ENCODE measurements at regions not wholly inside any gene's neighbourhood (a gene's known extent, or its start where the extent isn't known, plus 50 kb on each side); places are given as distances from the start of the nearest gene placed in this dataset.

GRCh38 chr12:34304001-34304400 lies 281.7 kb downstream of the ALG10 start:
- TF ChIP-seq CEBPB (IDR thresholded peaks at IDR 0.05; ENCODE audit: borderline replicate concordance in 1 of 2, low read depth in 2 of 2, low read length in 2 of 2), result no peak
- TF ChIP-seq CTCF (IDR thresholded peaks at IDR 0.05 in 2 of 3, conservative IDR thresholded peaks at IDR 0.05 in 1 of 3; ENCODE audit: control insufficient read depth in 2 of 3, extremely low read depth in 1 of 3, insufficient read depth in 1 of 3, low read depth in 3 of 3, low read length in 3 of 3), result no peak
- no peak for TF ChIP-seq REST (IDR thresholded peaks at IDR 0.05; ENCODE audit: low read depth, low read length)
- TF ChIP-seq HDAC6 (IDR thresholded peaks at IDR 0.05; ENCODE audit: unreplicated experiment), result no peak
- no peak for TF ChIP-seq NFYB (IDR thresholded peaks at IDR 0.05; ENCODE audit: insufficient read depth, low read depth, low read length)
- TF ChIP-seq POLR2AphosphoS2 (IDR thresholded peaks at IDR 0.05; ENCODE audit: low read depth, low read length), result no peak
- no peak for TF ChIP-seq CEBPZ (IDR thresholded peaks at IDR 0.05; ENCODE audit: low read depth, low read length)
- TF ChIP-seq POLR2AphosphoS5 (IDR thresholded peaks at IDR 0.05; ENCODE audit: low read length), result no peak
- no peak for TF ChIP-seq SIN3A (IDR thresholded peaks at IDR 0.05; ENCODE audit: low read depth, low read length)
- no peak for TF ChIP-seq RAD21 (IDR thresholded peaks at IDR 0.05; ENCODE audit: insufficient read depth, low read depth, low read length)
- no peak for TF ChIP-seq MXI1 (IDR thresholded peaks at IDR 0.05; ENCODE audit: low read depth, low read length)
- no peak for TF ChIP-seq ATF2 (IDR thresholded peaks at IDR 0.05; ENCODE audit: low read length)
